Natural killer cell (primary cell): ENCODE measurements at regions not wholly inside any gene's neighbourhood (a gene's known extent, or its start where the extent isn't known, plus 50 kb on each side); places are given as distances from the start of the nearest gene placed in this dataset.

Experiments used
- ATAC-seq, 3 donors: fragments of 150-1000 bp in 2 of 3; fragments of 200-7000 bp in 1 of 3; cut with Tn5 transposase; 1 replicate in 1 of 3; 2 replicates in 2 of 3; pipeline ENCODE4 v1.10.0; 2021; ENCODE audit warnings: mild to moderate bottlenecking in 2 of 3, moderate library complexity in 2 of 3
- DNase-seq, 2 donors: peaks; one replicate each; pipeline versions ENCODE4 v3.0.0 to v3.0.0-alpha.2; 2013 to 2021; ENCODE audit warnings: mixed read lengths in 1 of 2
- H3K27ac ChIP-seq: one replicate; pipeline ENCODE4 v1.5.1; 2013; ENCODE audit warnings: mild to moderate bottlenecking, low read length
- H3K27me3 ChIP-seq: one replicate; pipeline ENCODE4 v1.6.1; 2013; ENCODE audit warnings: low read length; ENCODE audit not compliant: control insufficient read depth, insufficient read depth
- H3K36me3 ChIP-seq: one replicate; pipeline ENCODE4 v1.6.1; 2013; ENCODE audit warnings: low read length; ENCODE audit not compliant: control insufficient read depth, insufficient read depth
- H3K4me1 ChIP-seq: one replicate; pipeline ENCODE4 v1.6.1; 2013; ENCODE audit warnings: low read length; ENCODE audit not compliant: control insufficient read depth, insufficient read depth
- H3K4me3 ChIP-seq: one replicate; pipeline ENCODE4 v1.5.1; 2013; ENCODE audit warnings: low read length
- H3K9me3 ChIP-seq: one replicate; pipeline ENCODE4 v1.6.1; 2013; ENCODE audit warnings: low read length; ENCODE audit not compliant: control insufficient read depth, insufficient read depth
- H3K27ac Mint-ChIP-seq, 2 donors: one replicate each; pipeline ENCODE4 v1.8.0; 2022; ENCODE audit warnings: mild to moderate bottlenecking in 2 of 2, mixed read lengths in 2 of 2, moderate library complexity in 1 of 2
- H3K27me3 Mint-ChIP-seq, 2 donors: one replicate each; pipeline ENCODE4 v1.8.0; 2022; ENCODE audit warnings: low read depth in 2 of 2, mixed read lengths in 2 of 2
- H3K36me3 Mint-ChIP-seq: one replicate; pipeline ENCODE4 v1.8.0; 2022; ENCODE audit warnings: mixed read lengths
- H3K4me1 Mint-ChIP-seq, 2 donors: one replicate each; pipeline ENCODE4 v1.8.0; 2022; ENCODE audit warnings: mixed read lengths in 2 of 2
- H3K4me3 Mint-ChIP-seq: one replicate; pipeline ENCODE4 v1.8.0; 2022; ENCODE audit warnings: mild to moderate bottlenecking, moderate library complexity, mixed read lengths
- H3K9me3 Mint-ChIP-seq, 2 donors: one replicate each; pipeline ENCODE4 v1.8.0; 2022; ENCODE audit warnings: mixed read lengths in 2 of 2
- CTCF ChIP-seq: fragments of 200-600 bp; IDR thresholded peaks from one replicate; pipeline ENCODE4 v1.8.0; 2022; ENCODE audit warnings: antibody characterized with exemption
- WGBS: methylation state at CpG from one replicate; pipeline ENCODE4 v1.1.7; 2013; ENCODE audit warnings: missing lambda C conversion rate; ENCODE audit not compliant: insufficient coverage; 5-methylcytosine and 5-hydroxymethylcytosine counted together
- intact Hi-C: fragments of 100-400 bp; cut with micrococcal nuclease; formaldehyde crosslinking; loops from one replicate; pipeline ENCODE4 v1.14.2; 2022

DNA sequence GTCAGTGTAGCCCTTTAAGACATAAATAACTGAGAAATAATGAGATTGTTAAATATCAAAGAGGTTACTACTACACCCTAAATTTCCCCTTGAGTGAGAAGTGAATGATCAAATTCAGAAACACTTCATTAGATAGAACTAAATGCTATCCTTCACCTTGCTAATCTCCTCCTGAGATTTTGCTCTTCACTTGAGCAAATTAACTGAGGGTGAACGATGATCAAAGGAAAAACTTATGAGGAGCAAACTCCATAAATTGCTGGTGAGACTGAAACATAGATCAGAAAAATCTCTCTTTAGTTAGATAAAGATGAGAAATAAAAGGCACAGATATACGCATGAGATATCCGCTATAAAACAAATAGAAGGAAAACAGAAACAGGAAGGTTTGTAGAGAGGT is 63.1 kb upstream of the TANC1 start:
- Mint-ChIP-seq H3K27me3 (peaks cover 0 to 16% of the 10 kb centered on the region in 2 donors), H3K9me3 (no peaks in the 10 kb centered on the region)

GRCh38 chr2:158905784-158906183 is 62.7 kb upstream of the TANC1 start:
- no peak for TF ChIP-seq CTCF
- WGBS = 83% methylated on average over 4 of the region's 4 CpGs

More for the DNA sequence above, 63.1 kb upstream of the TANC1 start:
- no peak for TF ChIP-seq CTCF
- H3K27me3 ChIP-seq = no peaks in the 10 kb centered on the region
- H3K4me3 ChIP-seq = no peak overlapping the region
- H3K36me3 ChIP-seq = no peaks in the 10 kb centered on the region
- Mint-ChIP-seq H3K36me3 (no peaks in the 10 kb centered on the region), H3K4me3 (no peak overlapping the region), H3K27ac (no peak overlapping the region), H3K4me1 (no peaks in the 10 kb centered on the region)
- no peak overlapping the region for H3K27ac ChIP-seq
- H3K4me1 ChIP-seq = no peaks in the 10 kb centered on the region
- WGBS = 100% methylated on average over 2 of the region's 3 CpGs
- ATAC-seq (no peak), DNase-seq (no peak)
- H3K9me3 ChIP-seq = no peaks in the 10 kb centered on the region
- intact Hi-C loops = no loop called here

GRCh38 chr2:158907926-158908456 is 60.4 kb upstream of the TANC1 start:
- H3K4me3 Mint-ChIP-seq = no peak overlapping the region
- intact Hi-C loops = no loop called here
- H3K4me1 Mint-ChIP-seq = no peaks in the 10 kb centered on the region
- ATAC-seq (no peak), DNase-seq (no peak)
- H3K9me3 Mint-ChIP-seq = no peaks in the 10 kb centered on the region
- WGBS = 86% methylated on average over 2 of the region's 2 CpGs
- Histone ChIP-seq H3K4me1 (no peaks in the 10 kb centered on the region), H3K27ac (no peak overlapping the region), H3K36me3 (no peaks in the 10 kb centered on the region), H3K4me3 (no peak overlapping the region), H3K9me3 (no peaks in the 10 kb centered on the region), H3K27me3 (no peaks in the 10 kb centered on the region)
- H3K27ac Mint-ChIP-seq = no peak overlapping the region
- TF ChIP-seq CTCF = no peak
- no peaks in the 10 kb centered on the region for H3K36me3 Mint-ChIP-seq
- peaks cover 0 to 16% of the 10 kb centered on the region in 2 donors for H3K27me3 Mint-ChIP-seq

More at GRCh38 chr2:158905784-158906183, 62.7 kb upstream of the TANC1 start:
- Mint-ChIP-seq H3K27ac (no peak overlapping the region), H3K9me3 (no peaks in the 10 kb centered on the region), H3K4me1 (no peaks in the 10 kb centered on the region), H3K4me3 (no peak overlapping the region), H3K36me3 (no peaks in the 10 kb centered on the region), H3K27me3 (peaks cover 0 to 16% of the 10 kb centered on the region in 2 donors)
- Histone ChIP-seq H3K9me3 (no peaks in the 10 kb centered on the region), H3K4me3 (no peak overlapping the region), H3K27ac (no peak overlapping the region), H3K27me3 (no peaks in the 10 kb centered on the region), H3K36me3 (no peaks in the 10 kb centered on the region), H3K4me1 (no peaks in the 10 kb centered on the region)
- DNase-seq (no peak), ATAC-seq (no peak)
- intact Hi-C loops = no loop called here

GRCh38 chr2:158912112-158912511 is 56.3 kb upstream of the TANC1 start:
- no peak for TF ChIP-seq CTCF
- H3K4me1 Mint-ChIP-seq = no peaks in the 10 kb centered on the region

More at GRCh38 chr2:158912112-158912511, 56.3 kb upstream of the TANC1 start:
- Histone ChIP-seq H3K27ac (no peak overlapping the region), H3K4me3 (no peak overlapping the region), H3K9me3 (no peaks in the 10 kb centered on the region), H3K4me1 (no peaks in the 10 kb centered on the region), H3K36me3 (no peaks in the 10 kb centered on the region), H3K27me3 (no peaks in the 10 kb centered on the region)
- H3K4me3 Mint-ChIP-seq = no peak overlapping the region
- intact Hi-C loops = no loop called here
- no peak for ATAC-seq
- H3K9me3 Mint-ChIP-seq = no peaks in the 10 kb centered on the region
- no peak for DNase-seq
- WGBS = 47% methylated on average over 4 of the region's 4 CpGs
- no peaks in the 10 kb centered on the region for H3K36me3 Mint-ChIP-seq
- no peak overlapping the region for H3K27ac Mint-ChIP-seq
- H3K27me3 Mint-ChIP-seq = peaks cover 0 to 15% of the 10 kb centered on the region in 2 donors
